SK-N-SH (cell line): ENCODE measurements at regions not wholly inside any gene's neighbourhood (a gene's known extent, or its start where the extent isn't known, plus 50 kb on each side); places are given as distances from the start of the nearest gene placed in this dataset.
"Not testable (repeated sequence)": the region's sequence is repeated elsewhere in the genome, so short reads cannot be mapped to it uniquely, and the experiment has no call there.

ENCODE experiments used
- CTCF ChIA-PET: fragments of 300-600, 350-600 bp; formaldehyde crosslinking; extraction: SDS; loops from one replicate; lab custom pipeline; 2021; lab: Yijun Ruan, JAX
- POLR2A ChIA-PET: fragments of 350-600 bp; sonication (Branson Sonifier 250); formaldehyde crosslinking; extraction: SDS; loops from one replicate; lab custom pipeline; 2020; ENCODE audit warnings: antibody characterized with exemption, inconsistent platforms; lab: Yijun Ruan, JAX
- DNase-seq: peaks from one replicate; pipeline ENCODE4 v3.0.0; 2012
- H2AFZ ChIP-seq: fragments of 200-600 bp; sonication (generic); 2 replicates; pipeline ENCODE4 v1.8.1; 2016; ENCODE audit warnings: antibody characterized with exemption, mild to moderate bottlenecking, low read depth
- H3F3A ChIP-seq: fragments of 200-600 bp; sonication (generic); replicated peaks from 2 replicates; pipeline ENCODE3; 2016; ENCODE audit warnings: antibody characterized with exemption, mild to moderate bottlenecking; ENCODE audit not compliant: insufficient read depth
- H3K27ac ChIP-seq, 2 experiments: fragments of 200-500 bp in 1 of 2; fragments of 200-600 bp in 1 of 2; sonication (Bioruptor generic) in 1 of 2; sonication (generic), shearing (Covaris generic) in 1 of 2; 2 replicates each; pipeline versions ENCODE4 v1.5.1 to v1.6.1; 2014 to 2016; ENCODE audit warnings: low read depth in 2 of 2, inconsistent platforms in 1 of 2, low read length in 1 of 2, mild to moderate bottlenecking in 1 of 2, mixed read lengths in 1 of 2
- H3K27me3 ChIP-seq: fragments of 200-600 bp; sonication (generic), shearing (Covaris generic); 2 replicates; pipeline ENCODE4 v1.6.1; 2016; ENCODE audit warnings: mixed run types; ENCODE audit not compliant: insufficient read depth
- H3K36me3 ChIP-seq, 2 experiments: fragments of 200-500 bp in 1 of 2; fragments of 200-600 bp in 1 of 2; sonication (Bioruptor generic) in 1 of 2; sonication (generic) in 1 of 2; replicated peaks in 1 of 2; 2 replicates each; pipeline versions ENCODE3 to v1.5.1; 2014 to 2016; ENCODE audit warnings: low read length in 1 of 2, mild to moderate bottlenecking in 1 of 2; ENCODE audit not compliant: insufficient read depth in 2 of 2, control insufficient read depth in 1 of 2
- H3K4me1 ChIP-seq, 2 experiments: fragments of 200-500 bp in 1 of 2; fragments of 200-600 bp in 1 of 2; sonication (Bioruptor generic) in 1 of 2; sonication (generic), shearing (Covaris generic) in 1 of 2; 2 replicates each; pipeline versions ENCODE4 v1.5.1 to v1.6.1; 2014 to 2016; ENCODE audit warnings: low read depth in 1 of 2, low read length in 1 of 2, mixed run types in 1 of 2; ENCODE audit not compliant: insufficient read depth in 2 of 2, control insufficient read depth in 1 of 2
- H3K4me2 ChIP-seq: fragments of 200-600 bp; sonication (generic), shearing (Covaris generic); 2 replicates; pipeline ENCODE4 v1.6.1; 2017; ENCODE audit warnings: mixed run types
- H3K4me3 ChIP-seq, 2 experiments: fragments of 200-500 bp in 1 of 2; fragments of 200-600 bp in 1 of 2; sonication (Bioruptor generic) in 1 of 2; sonication (generic), shearing (Covaris generic) in 1 of 2; 2 replicates each; pipeline versions ENCODE4 v1.5.1 to v1.8.1; 2014 to 2016; ENCODE audit warnings: low read depth in 2 of 2, inconsistent platforms in 1 of 2, low read length in 1 of 2, mild to moderate bottlenecking in 1 of 2, mixed read lengths in 1 of 2, moderate library complexity in 1 of 2
- H3K79me2 ChIP-seq: fragments of 200-600 bp; sonication (generic); 2 replicates; pipeline ENCODE4 v1.8.1; 2017; ENCODE audit warnings: mild to moderate bottlenecking; ENCODE audit not compliant: insufficient read depth
- H3K9ac ChIP-seq: fragments of 200-600 bp; sonication (generic); 2 replicates; pipeline ENCODE4 v1.6.1; 2017; ENCODE audit warnings: mixed run types
- H3K9me2 ChIP-seq: fragments of 200-600 bp; sonication (generic); 2 replicates; pipeline ENCODE4 v1.6.1; 2017; ENCODE audit warnings: mixed run types
- H3K9me3 ChIP-seq: fragments of 200-600 bp; sonication (generic); 2 replicates; pipeline ENCODE4 v1.6.1; 2017; ENCODE audit warnings: mixed run types, mild to moderate bottlenecking, moderate library complexity
- H4K20me1 ChIP-seq: fragments of 200-600 bp; sonication (generic); 2 replicates; pipeline ENCODE4 v1.6.1; 2017; ENCODE audit warnings: mild to moderate bottlenecking, mixed run types; ENCODE audit not compliant: insufficient read depth
- JUND ChIP-seq: IDR thresholded peaks from 2 replicates; pipeline ENCODE4 v1.4.0; 2012
- SMC3 ChIP-seq: IDR thresholded peaks from 2 replicates; pipeline ENCODE4 v1.6.1; 2012; ENCODE audit warnings: low read depth, low read length, improper control_type of control experiment
- TEAD4 ChIP-seq: IDR thresholded peaks from 2 replicates; pipeline ENCODE4 v1.4.0; 2012; ENCODE audit warnings: mild to moderate bottlenecking, borderline replicate concordance; ENCODE audit not compliant: insufficient read depth
- YY1 ChIP-seq: IDR thresholded peaks from 2 replicates; pipeline ENCODE4 v1.4.0; 2012; ENCODE audit warnings: low read depth, mild to moderate bottlenecking
- WGBS: methylation state at CpG from one replicate; pipeline ENCODE4 v1.1.6; 2017; ENCODE audit warnings: low lambda C conversion rate; 5-methylcytosine and 5-hydroxymethylcytosine counted together
- TF ChIP-seq, protein P1 (sequence below): IDR thresholded peaks from 2 replicates; pipeline ENCODE4 v1.6.1; 2012; ENCODE audit warnings: mild to moderate bottlenecking, low read depth, low read length, moderate library complexity
- TF ChIP-seq, protein P2 (sequence below): IDR thresholded peaks from 2 replicates; pipeline ENCODE4 v1.4.0; 2012; ENCODE audit warnings: low read depth

DNA sequence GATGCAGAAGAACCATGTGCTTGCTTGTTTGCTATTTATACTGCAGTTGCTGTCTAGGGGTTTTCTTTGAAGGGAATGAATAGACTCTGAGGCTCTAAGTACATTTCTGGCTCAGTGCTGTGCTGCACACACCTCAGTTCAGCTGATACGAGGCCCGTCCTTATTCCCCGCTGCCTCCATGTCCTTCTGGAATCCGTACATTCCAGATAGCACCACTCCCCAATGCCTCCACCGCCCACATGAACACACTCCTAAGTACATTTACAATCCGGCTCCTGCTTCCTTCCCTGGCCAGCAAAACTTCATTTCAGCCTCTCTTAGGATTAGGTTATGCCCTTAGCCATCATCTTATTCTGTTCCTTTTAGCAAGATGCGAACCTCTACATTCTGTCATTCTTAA, 57.1 kb downstream of the KCNC4 start:
- Histone ChIP-seq H4K20me1 (no peaks in the 10 kb centered on the region), H3K9me2 (no peaks in the 10 kb centered on the region), H2AFZ (no peak overlapping the region), H3K27ac (no peak overlapping the region), H3K9ac (no peak overlapping the region), H3K27me3 (peaks cover 7% of the 10 kb centered on the region), H3F3A (no peaks in the 10 kb centered on the region), H3K4me1 (peaks cover 0 to 4% of the 10 kb centered on the region in 2 experiments; a peak in 1 of 4 replicates), H3K4me3 (no peak overlapping the region), H3K9me3 (no peaks in the 10 kb centered on the region), H3K4me2 (no peak overlapping the region), H3K36me3 (no peaks in the 10 kb centered on the region), H3K79me2 (no peaks in the 10 kb centered on the region)
- ChIA-PET CTCF (interaction anchor here (1.4 to 1.5 kb wide), 4 partner anchors 21 to 193 kb away, joined by 3 to 5 read pairs (median 4); no protein-coding TSS in a partner anchor), POLR2A (no interaction called here)
- 73% methylated on average over 7 of the region's 7 CpGs for WGBS
- TF ChIP-seq SMC3 = no peak
- no peak for TF ChIP-seq JUND
- no peak for DNase-seq

DNA sequence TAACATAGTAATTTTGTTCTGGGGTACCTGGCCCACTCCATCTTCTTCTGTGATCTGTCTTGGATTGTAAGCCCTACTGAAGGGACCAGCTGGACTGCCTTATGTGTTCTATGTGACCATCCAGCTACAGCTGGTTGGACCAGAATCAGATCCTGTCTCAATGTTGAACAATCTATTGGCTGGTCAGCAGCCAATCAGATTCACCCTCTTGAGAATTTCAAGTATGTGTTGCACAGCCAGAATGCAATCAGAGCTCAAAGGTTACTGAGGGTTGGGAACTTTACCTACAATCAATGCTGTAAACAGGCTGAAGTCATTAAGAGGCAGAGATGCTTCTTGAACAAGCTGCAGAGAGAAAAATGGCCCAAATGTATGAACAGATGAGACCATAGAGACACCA, 61.9 kb downstream of the KCNC4 start:
- CTCF ChIA-PET = interaction anchor here (2.3 to 4.0 kb wide), 2 partner anchors 41 to 64 kb away, joined by 8 to 18 read pairs; no protein-coding TSS in a partner anchor
- POLR2A ChIA-PET = no interaction called here

DNA sequence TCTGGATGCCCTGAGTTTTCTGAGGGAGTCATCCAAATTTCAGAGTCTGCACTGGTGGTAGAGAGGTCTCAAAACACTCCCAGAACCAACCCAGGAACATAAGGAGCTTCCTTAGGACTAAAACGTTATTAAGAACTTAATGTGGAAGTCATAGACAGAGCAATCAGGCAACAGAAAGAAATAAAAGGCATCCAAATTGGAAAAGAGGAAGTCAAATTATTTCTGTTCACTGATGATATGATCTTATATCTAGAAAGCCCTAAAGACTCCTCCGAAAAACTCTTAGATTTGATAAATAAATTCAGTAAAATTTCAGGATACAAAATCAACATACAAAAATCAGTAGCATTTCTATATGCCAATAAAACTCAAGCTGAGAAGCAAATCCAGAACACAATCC, 63.7 kb downstream of the KCNC4 start:
- 23% methylated on average over 2 of the region's 2 CpGs for WGBS
- H3K27ac ChIP-seq, H3K4me3 ChIP-seq, H3K79me2 ChIP-seq, POLR2A ChIA-PET, H3F3A ChIP-seq, H3K9me3 ChIP-seq, H3K9me2 ChIP-seq, H3K36me3 ChIP-seq, DNase-seq, H3K27me3 ChIP-seq, H2AFZ ChIP-seq, H3K9ac ChIP-seq, H4K20me1 ChIP-seq, H3K4me1 ChIP-seq, H3K4me2 ChIP-seq: not testable (repeated sequence)
- CTCF ChIA-PET = interaction anchor here (1.1 to 4.0 kb wide), 2 partner anchors 39 to 66 kb away, joined by 5 to 18 read pairs; no protein-coding TSS in a partner anchor

More for the DNA sequence above, 61.9 kb downstream of the KCNC4 start:
- Histone ChIP-seq H3K27me3 (no peaks in the 10 kb centered on the region), H3K4me2 (no peak overlapping the region), H3K4me1 (no peaks in the 10 kb centered on the region; a peak in 1 of 4 replicates), H3K9me3 (no peaks in the 10 kb centered on the region), H3K27ac (no peak overlapping the region), H3F3A (no peaks in the 10 kb centered on the region), H4K20me1 (no peaks in the 10 kb centered on the region), H3K9ac (no peak overlapping the region), H3K36me3 (no peaks in the 10 kb centered on the region), H2AFZ (no peak overlapping the region), H3K9me2 (no peaks in the 10 kb centered on the region), H3K4me3 (no peak overlapping the region), H3K79me2 (no peaks in the 10 kb centered on the region)
- no peak for DNase-seq
- TF ChIP-seq, protein P1, sequence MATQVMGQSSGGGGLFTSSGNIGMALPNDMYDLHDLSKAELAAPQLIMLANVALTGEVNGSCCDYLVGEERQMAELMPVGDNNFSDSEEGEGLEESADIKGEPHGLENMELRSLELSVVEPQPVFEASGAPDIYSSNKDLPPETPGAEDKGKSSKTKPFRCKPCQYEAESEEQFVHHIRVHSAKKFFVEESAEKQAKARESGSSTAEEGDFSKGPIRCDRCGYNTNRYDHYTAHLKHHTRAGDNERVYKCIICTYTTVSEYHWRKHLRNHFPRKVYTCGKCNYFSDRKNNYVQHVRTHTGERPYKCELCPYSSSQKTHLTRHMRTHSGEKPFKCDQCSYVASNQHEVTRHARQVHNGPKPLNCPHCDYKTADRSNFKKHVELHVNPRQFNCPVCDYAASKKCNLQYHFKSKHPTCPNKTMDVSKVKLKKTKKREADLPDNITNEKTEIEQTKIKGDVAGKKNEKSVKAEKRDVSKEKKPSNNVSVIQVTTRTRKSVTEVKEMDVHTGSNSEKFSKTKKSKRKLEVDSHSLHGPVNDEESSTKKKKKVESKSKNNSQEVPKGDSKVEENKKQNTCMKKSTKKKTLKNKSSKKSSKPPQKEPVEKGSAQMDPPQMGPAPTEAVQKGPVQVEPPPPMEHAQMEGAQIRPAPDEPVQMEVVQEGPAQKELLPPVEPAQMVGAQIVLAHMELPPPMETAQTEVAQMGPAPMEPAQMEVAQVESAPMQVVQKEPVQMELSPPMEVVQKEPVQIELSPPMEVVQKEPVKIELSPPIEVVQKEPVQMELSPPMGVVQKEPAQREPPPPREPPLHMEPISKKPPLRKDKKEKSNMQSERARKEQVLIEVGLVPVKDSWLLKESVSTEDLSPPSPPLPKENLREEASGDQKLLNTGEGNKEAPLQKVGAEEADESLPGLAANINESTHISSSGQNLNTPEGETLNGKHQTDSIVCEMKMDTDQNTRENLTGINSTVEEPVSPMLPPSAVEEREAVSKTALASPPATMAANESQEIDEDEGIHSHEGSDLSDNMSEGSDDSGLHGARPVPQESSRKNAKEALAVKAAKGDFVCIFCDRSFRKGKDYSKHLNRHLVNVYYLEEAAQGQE = no peak
- TF ChIP-seq, protein P2, sequence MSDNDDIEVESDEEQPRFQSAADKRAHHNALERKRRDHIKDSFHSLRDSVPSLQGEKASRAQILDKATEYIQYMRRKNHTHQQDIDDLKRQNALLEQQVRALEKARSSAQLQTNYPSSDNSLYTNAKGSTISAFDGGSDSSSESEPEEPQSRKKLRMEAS = no peak
- no peak for TF ChIP-seq YY1
- no peak for TF ChIP-seq TEAD4
